GM19452 (cell line): ENCODE measurements at regions not wholly inside any gene's neighbourhood (a gene's known extent, or its start where the extent isn't known, plus 50 kb on each side); places are given as distances from the start of the nearest gene placed in this dataset.
"Not testable (repeated sequence)": the region's sequence is repeated elsewhere in the genome, so short reads cannot be mapped to it uniquely, and the experiment has no call there.

ENCODE experiments used
- ATAC-seq: cut with Tn5 transposase; IDR thresholded peaks from one replicate; pipeline ENCODE4 v1.9.1; 2021; ENCODE audit not compliant: unreplicated experiment

GRCh38 chr1:194369622-194370021 lies 1183.2 kb upstream of the B3GALT2 start:
- ATAC-seq: no peak

GRCh38 chr1:194369060-194369459 lies 1182.6 kb upstream of the B3GALT2 start:
- ATAC-seq: no peak

GRCh38 chr1:194367121-194367520 lies 1180.7 kb upstream of the B3GALT2 start:
- no peak for ATAC-seq

GRCh38 chr1:194366705-194367104 lies 1180.3 kb upstream of the B3GALT2 start:
- ATAC-seq: no peak

- ATAC-seq: no peak
Measured at GRCh38 chr1:194362327-194362726, 1175.9 kb upstream of the B3GALT2 start.

GRCh38 chr1:194361374-194362131 lies 1175.1 kb upstream of the B3GALT2 start:
- ATAC-seq: no peak

GRCh38 chr1:194358208-194358581 lies 1171.8 kb upstream of the B3GALT2 start:
- ATAC-seq: no peak

- ATAC-seq: not testable (repeated sequence)
Measured at GRCh38 chr1:194357573-194358207, 1171.3 kb upstream of the B3GALT2 start.

- no peak for ATAC-seq
Measured at GRCh38 chr1:194355488-194356106, 1169.2 kb upstream of the B3GALT2 start.

GRCh38 chr1:194353121-194353520 lies 1166.7 kb upstream of the B3GALT2 start:
- no peak for ATAC-seq

- ATAC-seq: no peak
Measured at GRCh38 chr1:194347200-194347599, 1160.8 kb upstream of the B3GALT2 start.

GRCh38 chr1:194342484-194343262 lies 1156.3 kb upstream of the B3GALT2 start:
- no peak for ATAC-seq

GRCh38 chr1:194341587-194341986 lies 1155.2 kb upstream of the B3GALT2 start:
- no peak for ATAC-seq

GRCh38 chr1:194339471-194339870 lies 1153.1 kb upstream of the B3GALT2 start:
- ATAC-seq: no peak

GRCh38 chr1:194338241-194338948 lies 1152.0 kb upstream of the B3GALT2 start:
- no peak for ATAC-seq

GRCh38 chr1:194333240-194333639 lies 1146.8 kb upstream of the B3GALT2 start:
- no peak for ATAC-seq

- ATAC-seq: no peak
Measured at GRCh38 chr1:194331758-194332157, 1145.3 kb upstream of the B3GALT2 start.

GRCh38 chr1:194322751-194323150 lies 1136.3 kb upstream of the B3GALT2 start:
- ATAC-seq: no peak

GRCh38 chr1:194318790-194319280 lies 1132.4 kb upstream of the B3GALT2 start:
- ATAC-seq: no peak

GRCh38 chr1:194309697-194310096 lies 1123.3 kb upstream of the B3GALT2 start:
- ATAC-seq: no peak

GRCh38 chr1:194309269-194309668 lies 1122.9 kb upstream of the B3GALT2 start:
- ATAC-seq: no peak
